A549 (cell line): ENCODE measurements at regions not wholly inside any gene's neighbourhood (a gene's known extent, or its start where the extent isn't known, plus 50 kb on each side); places are given as distances from the start of the nearest gene placed in this dataset.
A peak's percentile ranks its signal among the peaks of the same experiment; 100 is the strongest.

ENCODE experiments used
- ATAC-seq, 2 experiments: fragments of 200-7000 bp in 1 of 2; fragments of >200 bp in 1 of 2; cut with Nextera tagmentation in 1 of 2; cut with Tn5 transposase in 1 of 2; 3 replicates each; pipeline versions ENCODE4 v1.8.0 to v1.9.1; 2018 to 2020; ENCODE audit warnings: mild to moderate bottlenecking in 1 of 2, moderate library complexity in 1 of 2
- CTCF ChIA-PET: fragments of 300-600 bp; sonication (Branson Sonifier 250); formaldehyde crosslinking; extraction: SDS; loops from one replicate; lab custom pipeline; 2021; ENCODE audit warnings: antibody characterized with exemption, inconsistent platforms; lab: Yijun Ruan, JAX
- POLR2A ChIA-PET: fragments of 350-600 bp; formaldehyde crosslinking; extraction: SDS; loops from one replicate; lab custom pipeline; 2021; ENCODE audit warnings: antibody characterized with exemption, inconsistent platforms; lab: Yijun Ruan, JAX
- DNase-seq, 2 experiments: peaks; one replicate each; pipeline versions ENCODE4 v3.0.0 to v3.0.0-alpha.2; 2011 to 2016; ENCODE audit warnings: low read depth in 1 of 2, low spot score in 1 of 2
- FAIRE-seq: peaks from 2 replicates; lab custom pipeline; 2011; peaks lifted over from hg19 to GRCh38; lab: Jason Lieb, UNC
- H3K27ac ChIP-seq, 2 experiments: fragments of >200 bp; sonication (Bioruptor Twin); formaldehyde crosslinking; 3 replicates each; pipeline ENCODE4 v1.5.1; 2016 to 2017
- H3K4me1 ChIP-seq: fragments of >200 bp; sonication (Bioruptor Twin); formaldehyde crosslinking; 3 replicates; pipeline ENCODE4 v1.6.1; 2016
- H3K4me2 ChIP-seq: fragments of >200 bp; sonication (Bioruptor Twin); formaldehyde crosslinking; 3 replicates; pipeline ENCODE4 v1.6.1; 2016
- H3K4me3 ChIP-seq: fragments of >200 bp; sonication (Bioruptor Twin); formaldehyde crosslinking; 3 replicates; pipeline ENCODE4 v1.5.1; 2016
- H3K9me3 ChIP-seq: fragments of >200 bp; sonication (Bioruptor Twin); formaldehyde crosslinking; 3 replicates; pipeline ENCODE4 v1.6.1; 2016
- CHD4 ChIP-seq: fragments of 200-600 bp; sonication (generic); IDR thresholded peaks from 2 replicates; pipeline ENCODE4 v1.6.1; 2016; ENCODE audit warnings: antibody characterized with exemption, mild to moderate bottlenecking, borderline replicate concordance
- EP300 ChIP-seq, 2 experiments: fragments of >200 bp; sonication (Bioruptor Twin); formaldehyde crosslinking; IDR thresholded peaks; 2 replicates in 1 of 2; 3 replicates in 1 of 2; pipeline ENCODE4 v1.6.1; 2016 to 2017
- ESRRA ChIP-seq: fragments of 150-350 bp; IDR thresholded peaks from 2 replicates; pipeline ENCODE4 v1.6.1; 2014; ENCODE audit warnings: mild to moderate bottlenecking, low read length, borderline replicate concordance
- FOSB ChIP-seq: fragments of 250-450 bp; sonication (Bioruptor Pico); IDR thresholded peaks from 2 replicates; pipeline ENCODE4 v1.5.0; 2020; ENCODE audit warnings: mild to moderate bottlenecking, moderate library complexity
- GATA3 ChIP-seq: IDR thresholded peaks from 2 replicates; pipeline ENCODE4 v1.6.1; 2012; ENCODE audit warnings: borderline replicate concordance
- HEYL ChIP-seq: fragments of 250-450 bp; sonication (Bioruptor Pico); IDR thresholded peaks from 2 replicates; pipeline ENCODE4 v1.8.0; 2021; ENCODE audit warnings: mild to moderate bottlenecking, moderate library complexity
- JUNB ChIP-seq: fragments of >200 bp; sonication (Bioruptor Twin); formaldehyde crosslinking; IDR thresholded peaks from 2 replicates; pipeline ENCODE4 v1.6.1; 2016
- KDM1A ChIP-seq: fragments of 200-600 bp; sonication (generic); IDR thresholded peaks from 2 replicates; pipeline ENCODE4 v1.6.1; 2016; ENCODE audit warnings: low read depth, mild to moderate bottlenecking
- MYC ChIP-seq: IDR thresholded peaks from 2 replicates; pipeline ENCODE4 v1.6.1; 2012; ENCODE audit warnings: mild to moderate bottlenecking, inconsistent platforms, low read length, improper control_type of control experiment, borderline replicate concordance
- NFE2L2 ChIP-seq: fragments of 150-350 bp; conservative IDR thresholded peaks from 2 replicates; pipeline ENCODE4 v1.6.1; 2014; ENCODE audit warnings: low read length
- NR3C1 ChIP-seq: fragments of >200 bp; sonication (Bioruptor Twin); formaldehyde crosslinking; IDR thresholded peaks from 3 replicates; pipeline ENCODE4 v1.6.1; 2017
- POLR2AphosphoS2 ChIP-seq: conservative IDR thresholded peaks from 2 replicates; pipeline ENCODE4 v1.6.1; 2012; ENCODE audit warnings: low read length, improper control_type of control experiment, inconsistent platforms
- SMC3 ChIP-seq: fragments of >200 bp; sonication (Bioruptor Twin); formaldehyde crosslinking; IDR thresholded peaks from 3 replicates; pipeline ENCODE4 v1.6.1; 2018; ENCODE audit warnings: inconsistent platforms
- ZNF302 ChIP-seq: fragments of 250-450 bp; sonication (Bioruptor Pico); IDR thresholded peaks from 2 replicates; pipeline ENCODE4 v1.9.0; 2021; ENCODE audit warnings: inconsistent platforms, mild to moderate bottlenecking, moderate library complexity
- WGBS: methylation state at CpG from one replicate; pipeline ENCODE4 v1.1.6; 2017; ENCODE audit errors: missing lambda C conversion rate; 5-methylcytosine and 5-hydroxymethylcytosine counted together
- TF ChIP-seq, protein P1 (sequence below): fragments of >200 bp; sonication (Bioruptor Twin); formaldehyde crosslinking; IDR thresholded peaks from 3 replicates; pipeline ENCODE4 v1.6.1; 2016
- TF ChIP-seq, protein P2 (sequence below): IDR thresholded peaks from 2 replicates; pipeline ENCODE4 v1.6.1; 2012

DNA sequence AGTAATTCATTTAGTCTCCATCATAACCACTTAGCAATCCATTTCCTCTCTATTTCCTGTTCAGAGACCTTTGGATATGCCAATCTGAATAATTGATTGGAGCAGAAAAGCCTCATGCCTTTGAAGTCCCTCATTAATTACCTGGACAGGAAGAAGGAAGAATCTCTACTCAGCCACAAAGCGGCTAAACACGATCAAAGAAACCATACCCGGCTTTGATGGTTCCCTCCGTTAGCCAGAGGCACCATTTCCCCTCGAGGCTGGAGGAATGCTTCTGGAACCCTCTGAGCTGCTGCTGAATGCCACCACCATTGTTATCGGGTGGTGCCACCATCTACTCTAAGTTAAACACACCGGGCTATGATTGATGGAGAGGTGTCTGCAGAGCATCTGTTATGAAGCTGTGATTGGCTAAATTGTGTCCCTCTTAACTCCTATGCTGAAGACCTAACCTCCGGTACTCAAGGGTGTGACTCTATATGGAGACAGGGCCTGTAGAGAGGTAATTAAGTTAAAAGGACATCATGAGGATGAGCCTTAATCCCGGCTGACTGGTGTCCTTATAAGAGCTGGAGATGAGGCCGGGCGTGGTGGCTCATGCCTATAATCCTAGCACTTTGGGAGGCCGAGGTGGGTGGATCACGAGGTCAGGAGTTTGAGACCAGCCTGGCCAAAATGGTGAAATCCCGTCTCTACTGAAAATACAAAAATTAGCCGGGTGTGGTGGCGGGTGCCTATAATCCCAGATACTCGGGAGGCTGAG, 168.6 kb downstream of the CTTN start:
- no peak for FAIRE-seq

DNA sequence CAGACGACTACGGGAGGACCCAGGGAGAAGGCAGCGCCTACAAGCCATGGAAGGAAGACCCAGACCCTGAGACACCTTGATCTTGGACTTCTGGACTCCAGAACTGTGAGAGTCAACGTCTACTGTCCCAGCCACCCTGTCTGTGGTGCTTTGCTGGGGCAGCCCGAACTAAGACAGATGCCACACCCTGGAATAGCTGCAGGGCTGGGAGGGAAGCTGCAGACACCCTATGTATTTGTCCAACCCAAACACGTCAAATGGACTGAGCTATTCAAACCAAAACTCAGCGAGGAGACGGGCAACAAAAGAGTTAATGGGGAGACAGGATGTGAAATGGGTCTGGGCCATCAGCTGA, 169.3 kb downstream of the CTTN start:
- H3K4me1 ChIP-seq: no peaks in the 10 kb centered on the region
- no peak for ATAC-seq
- no peak for FAIRE-seq
- DNase-seq: no peak
- POLR2A ChIA-PET: no interaction called here
- TF ChIP-seq FOSB: no peak
- TF ChIP-seq CHD4: no peak
- no peak for TF ChIP-seq GATA3
- TF ChIP-seq JUNB: no peak
- no peak for TF ChIP-seq POLR2AphosphoS2
- TF ChIP-seq EP300 (IDR thresholded peaks at IDR 0.05): no peak
- TF ChIP-seq NFE2L2: no peak
- TF ChIP-seq, protein P1, sequence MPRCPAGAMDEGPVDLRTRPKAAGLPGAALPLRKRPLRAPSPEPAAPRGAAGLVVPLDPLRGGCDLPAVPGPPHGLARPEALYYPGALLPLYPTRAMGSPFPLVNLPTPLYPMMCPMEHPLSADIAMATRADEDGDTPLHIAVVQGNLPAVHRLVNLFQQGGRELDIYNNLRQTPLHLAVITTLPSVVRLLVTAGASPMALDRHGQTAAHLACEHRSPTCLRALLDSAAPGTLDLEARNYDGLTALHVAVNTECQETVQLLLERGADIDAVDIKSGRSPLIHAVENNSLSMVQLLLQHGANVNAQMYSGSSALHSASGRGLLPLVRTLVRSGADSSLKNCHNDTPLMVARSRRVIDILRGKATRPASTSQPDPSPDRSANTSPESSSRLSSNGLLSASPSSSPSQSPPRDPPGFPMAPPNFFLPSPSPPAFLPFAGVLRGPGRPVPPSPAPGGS: no peak
- no peak for TF ChIP-seq HEYL (CRISPR knock-in tag)
- H3K27ac ChIP-seq: no peak overlapping the region
- no peaks in the 10 kb centered on the region for H3K9me3 ChIP-seq
- H3K4me2 ChIP-seq: no peak overlapping the region
- no peak overlapping the region for H3K4me3 ChIP-seq
- CTCF ChIA-PET: no interaction called here
- 75% methylated on average over 8 of the region's 8 CpGs for WGBS

More for the DNA sequence above, 168.6 kb downstream of the CTTN start:
- no peak for DNase-seq
- Histone ChIP-seq H3K4me2 (no peak overlapping the region), H3K4me3 (no peak overlapping the region), H3K27ac (no peak overlapping the region), H3K9me3 (no peaks in the 10 kb centered on the region), H3K4me1 (no peaks in the 10 kb centered on the region)
- TF ChIP-seq SMC3 (no peak), ZNF302 (no peak), KDM1A (no peak)
- WGBS: 87% methylated on average over 17 of the region's 17 CpGs
- no peak for ATAC-seq
- CTCF ChIA-PET: interaction anchor here (1.3 kb wide), 1 partner anchor 42 kb away, joined by 3 read pairs; no protein-coding TSS in a partner anchor
- POLR2A ChIA-PET: no interaction called here

DNA sequence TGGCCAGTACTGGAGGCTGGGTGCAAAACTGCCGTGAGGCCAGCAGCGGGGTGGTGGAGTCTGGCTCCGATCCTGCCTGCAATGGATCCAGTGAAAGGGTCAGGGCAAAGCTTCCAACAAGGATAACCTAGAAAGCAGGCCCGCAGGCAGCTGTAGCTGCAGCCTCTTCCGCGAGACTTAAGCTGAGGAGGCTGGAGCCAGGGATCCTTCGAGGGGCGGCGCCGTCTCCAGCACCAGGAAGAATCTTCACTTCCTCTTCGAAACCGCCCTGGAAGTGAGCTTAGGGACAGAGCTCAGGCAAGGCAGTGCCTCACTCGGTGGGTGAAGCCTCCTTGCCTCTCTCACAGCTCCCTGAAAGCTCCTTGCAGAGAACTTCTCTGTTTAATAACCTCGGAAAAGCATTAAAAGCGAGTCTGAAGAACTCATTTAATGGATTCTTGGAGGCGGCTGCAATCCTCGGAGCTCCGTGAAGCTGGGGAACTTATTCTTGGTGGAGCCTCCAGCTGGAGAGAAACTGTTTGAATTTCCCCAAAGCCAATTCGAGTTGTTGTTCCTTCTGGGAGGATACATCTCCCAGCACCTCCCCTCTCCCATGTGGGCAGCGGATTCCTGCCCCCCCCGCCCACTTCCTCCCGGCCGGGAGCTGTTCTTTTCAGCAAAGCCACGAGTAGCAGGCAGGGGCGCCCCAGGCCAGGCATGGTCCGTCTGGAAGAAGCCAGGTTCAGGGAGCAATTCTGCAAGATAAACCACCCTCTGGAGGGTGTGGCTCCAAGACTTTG, 169.9 kb downstream of the CTTN start:
- H3K4me1 ChIP-seq: no peaks in the 10 kb centered on the region
- ATAC-seq: peak in 1 of 2 experiments; percentile 41; a peak in 3 of 6 replicates
- 79% methylated on average over 24 of the region's 26 CpGs for WGBS
- no peak for FAIRE-seq
- H3K4me2 ChIP-seq: no peak overlapping the region
- ChIA-PET CTCF (no interaction called here), POLR2A (no interaction called here)
- DNase-seq: no peak
- TF ChIP-seq HEYL (CRISPR knock-in tag) (no peak), FOSB (no peak), ESRRA (no peak), SMC3 (no peak), NR3C1 (no peak)
- TF ChIP-seq, protein P2, sequence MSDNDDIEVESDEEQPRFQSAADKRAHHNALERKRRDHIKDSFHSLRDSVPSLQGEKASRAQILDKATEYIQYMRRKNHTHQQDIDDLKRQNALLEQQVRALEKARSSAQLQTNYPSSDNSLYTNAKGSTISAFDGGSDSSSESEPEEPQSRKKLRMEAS: no peak
- H3K9me3 ChIP-seq: no peaks in the 10 kb centered on the region
- no peak overlapping the region for H3K4me3 ChIP-seq
- H3K27ac ChIP-seq: no peak overlapping the region

DNA sequence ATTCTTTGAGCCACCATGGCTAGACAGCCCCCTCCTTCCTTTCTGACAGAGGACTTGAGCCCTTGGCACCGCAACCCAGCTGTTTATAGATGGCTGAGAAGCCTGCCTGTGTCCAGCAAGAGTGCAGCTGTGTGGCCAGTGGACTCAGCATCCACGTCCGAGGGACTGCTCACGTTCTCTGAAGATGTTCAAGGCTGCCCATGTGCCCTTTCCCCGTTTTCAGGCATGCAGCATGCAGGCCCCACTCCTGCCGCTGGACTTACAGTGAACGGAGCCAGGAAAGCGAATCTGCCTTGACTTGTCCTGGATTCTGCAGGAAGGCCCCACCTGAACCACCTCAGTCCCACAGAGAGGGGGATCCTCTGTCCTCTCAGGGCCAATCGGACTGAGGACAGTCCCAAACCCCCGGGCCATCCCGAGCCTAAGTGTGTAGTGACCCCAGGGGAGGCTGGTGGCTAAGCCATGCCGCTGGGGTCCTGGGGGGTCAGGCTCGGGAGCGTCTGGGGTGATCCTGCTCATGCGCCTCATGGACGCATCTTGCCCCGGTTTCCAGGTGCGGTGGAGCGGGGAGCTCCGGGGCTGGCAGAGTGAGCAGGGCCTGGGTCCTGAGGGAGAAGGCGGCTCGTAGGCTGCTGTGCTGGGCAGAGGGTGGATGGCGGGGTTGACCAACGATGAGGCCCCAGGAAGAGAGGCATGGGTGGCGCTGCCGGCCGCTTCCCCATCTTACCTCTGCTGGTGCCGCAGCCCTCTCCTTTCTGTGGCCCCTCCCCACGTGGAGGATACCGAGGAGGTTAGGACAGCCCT, 170.7 kb downstream of the CTTN start:
- DNase-seq (no peak), FAIRE-seq (no peak), ATAC-seq (no peak; a peak in 1 of 6 replicates)
- Histone ChIP-seq H3K4me2 (no peak overlapping the region), H3K9me3 (no peaks in the 10 kb centered on the region), H3K4me3 (no peak overlapping the region), H3K27ac (no peak overlapping the region), H3K4me1 (no peaks in the 10 kb centered on the region)
- ChIA-PET CTCF (no interaction called here), POLR2A (no interaction called here)
- TF ChIP-seq MYC: no peak
- 92% methylated on average over 24 of the region's 30 CpGs for WGBS
